T-helper 17 cell (primary cell): ENCODE measurements at regions not wholly inside any gene's neighbourhood (a gene's known extent, or its start where the extent isn't known, plus 50 kb on each side); places are given as distances from the start of the nearest gene placed in this dataset.
"Not testable (repeated sequence)": the region's sequence is repeated elsewhere in the genome, so short reads cannot be mapped to it uniquely, and the experiment has no call there.

Experiments used
- ATAC-seq: fragments of 150-1000 bp; cut with Tn5 transposase; 2 replicates; pipeline ENCODE4 v1.10.0; 2021; ENCODE audit warnings: mild to moderate bottlenecking, moderate library complexity
- DNase-seq, 3 donors: peaks; one replicate each; pipeline versions ENCODE4 v3.0.0 to v3.0.0-alpha.2; 2020 to 2021
- H3K9me3 ChIP-seq: one replicate; pipeline ENCODE4 v1.7.0; 2013; ENCODE audit warnings: low read length, mild to moderate bottlenecking; ENCODE audit not compliant: control insufficient read depth, poor library complexity, severe bottlenecking
- H3K27ac Mint-ChIP-seq: one replicate; pipeline ENCODE4 v1.8.0; 2022; ENCODE audit warnings: mild to moderate bottlenecking, moderate library complexity, mixed read lengths
- H3K27me3 Mint-ChIP-seq: one replicate; pipeline ENCODE4 v1.8.0; 2022; ENCODE audit warnings: mixed read lengths
- H3K36me3 Mint-ChIP-seq: one replicate; pipeline ENCODE4 v1.8.0; 2022; ENCODE audit warnings: low read depth, mixed read lengths
- H3K4me1 Mint-ChIP-seq: one replicate; pipeline ENCODE4 v1.8.0; 2022; ENCODE audit warnings: mild to moderate bottlenecking, mixed read lengths
- H3K4me3 Mint-ChIP-seq: one replicate; pipeline ENCODE4 v1.8.0; 2022; ENCODE audit warnings: mild to moderate bottlenecking, moderate library complexity, mixed read lengths

GRCh38 chr9:103261951-103262350, 266.8 kb downstream of the CYLC2 start:
- Mint-ChIP-seq H3K4me1 (no peaks in the 10 kb centered on the region), H3K36me3 (no peaks in the 10 kb centered on the region), H3K27ac (no peak overlapping the region), H3K27me3 (no peaks in the 10 kb centered on the region), H3K4me3 (no peak overlapping the region)
- ATAC-seq, result no peak
- H3K9me3 ChIP-seq, result no peaks in the 10 kb centered on the region
- DNase-seq, result no peak

GRCh38 chr9:103266064-103266463, 270.9 kb downstream of the CYLC2 start:
- DNase-seq (no peak), ATAC-seq (no peak)
- H3K36me3 Mint-ChIP-seq, result no peaks in the 10 kb centered on the region
- no peaks in the 10 kb centered on the region for H3K9me3 ChIP-seq
- no peak overlapping the region for H3K4me3 Mint-ChIP-seq
- H3K4me1 Mint-ChIP-seq, result no peaks in the 10 kb centered on the region
- H3K27ac Mint-ChIP-seq, result no peak overlapping the region
- no peaks in the 10 kb centered on the region for H3K27me3 Mint-ChIP-seq

GRCh38 chr9:103277240-103277639, 282.1 kb downstream of the CYLC2 start:
- H3K4me3 Mint-ChIP-seq, result no peak overlapping the region
- no peak for ATAC-seq
- H3K27me3 Mint-ChIP-seq, result no peaks in the 10 kb centered on the region

GRCh38 chr9:103281126-103281525, 286.0 kb downstream of the CYLC2 start:
- Mint-ChIP-seq H3K4me3 (no peak overlapping the region), H3K27ac (no peak overlapping the region)
- ATAC-seq, result no peak

More at GRCh38 chr9:103277240-103277639, 282.1 kb downstream of the CYLC2 start:
- H3K27ac Mint-ChIP-seq, result no peak overlapping the region
- DNase-seq, result no peak
- H3K4me1 Mint-ChIP-seq, result no peaks in the 10 kb centered on the region
- H3K9me3 ChIP-seq, result no peaks in the 10 kb centered on the region
- no peaks in the 10 kb centered on the region for H3K36me3 Mint-ChIP-seq

GRCh38 chr9:103287361-103287760, 292.2 kb downstream of the CYLC2 start:
- Mint-ChIP-seq H3K4me1 (no peaks in the 10 kb centered on the region), H3K27me3 (no peaks in the 10 kb centered on the region), H3K4me3 (no peak overlapping the region), H3K36me3 (no peaks in the 10 kb centered on the region), H3K27ac (no peak overlapping the region)
- ATAC-seq, result no peak
- no peak for DNase-seq
- no peaks in the 10 kb centered on the region for H3K9me3 ChIP-seq

More at GRCh38 chr9:103281126-103281525, 286.0 kb downstream of the CYLC2 start:
- Mint-ChIP-seq H3K27me3 (no peaks in the 10 kb centered on the region), H3K36me3 (no peaks in the 10 kb centered on the region), H3K4me1 (no peaks in the 10 kb centered on the region)
- H3K9me3 ChIP-seq, result no peaks in the 10 kb centered on the region
- DNase-seq, result no peak

GRCh38 chr9:103296189-103296588, 301.1 kb downstream of the CYLC2 start:
- ATAC-seq (no peak), DNase-seq (no peak)
- Mint-ChIP-seq H3K4me3 (no peak overlapping the region), H3K27ac (no peak overlapping the region), H3K27me3 (no peaks in the 10 kb centered on the region), H3K4me1 (no peaks in the 10 kb centered on the region), H3K36me3 (no peaks in the 10 kb centered on the region)
- no peaks in the 10 kb centered on the region for H3K9me3 ChIP-seq

GRCh38 chr9:103301051-103301450, 305.9 kb downstream of the CYLC2 start:
- Mint-ChIP-seq H3K36me3 (no peaks in the 10 kb centered on the region), H3K4me1 (no peaks in the 10 kb centered on the region), H3K27ac (no peak overlapping the region), H3K27me3 (no peaks in the 10 kb centered on the region), H3K4me3 (no peak overlapping the region)
- DNase-seq (no peak), ATAC-seq (no peak)
- no peaks in the 10 kb centered on the region for H3K9me3 ChIP-seq

- DNase-seq (no peak), ATAC-seq (no peak)
- no peaks in the 10 kb centered on the region for H3K36me3 Mint-ChIP-seq
- H3K9me3 ChIP-seq, result no peaks in the 10 kb centered on the region
- no peak overlapping the region for H3K27ac Mint-ChIP-seq
- no peak overlapping the region for H3K4me3 Mint-ChIP-seq
- H3K27me3 Mint-ChIP-seq, result no peaks in the 10 kb centered on the region
- no peaks in the 10 kb centered on the region for H3K4me1 Mint-ChIP-seq
Measured at GRCh38 chr9:103304797-103305196, 309.7 kb downstream of the CYLC2 start.

- Mint-ChIP-seq H3K27ac (no peak overlapping the region), H3K27me3 (no peaks in the 10 kb centered on the region), H3K4me1 (no peaks in the 10 kb centered on the region), H3K36me3 (no peaks in the 10 kb centered on the region), H3K4me3 (no peak overlapping the region)
- ATAC-seq (no peak), DNase-seq (no peak)
- no peaks in the 10 kb centered on the region for H3K9me3 ChIP-seq
Measured at GRCh38 chr9:103319979-103320378, 324.8 kb downstream of the CYLC2 start.

GRCh38 chr9:103323699-103324098, 328.6 kb downstream of the CYLC2 start:
- no peak overlapping the region for H3K4me3 Mint-ChIP-seq
- H3K27ac Mint-ChIP-seq, result no peak overlapping the region
- H3K27me3 Mint-ChIP-seq, result no peaks in the 10 kb centered on the region
- DNase-seq (no peak), ATAC-seq (no peak)
- H3K4me1 Mint-ChIP-seq, result no peaks in the 10 kb centered on the region
- H3K9me3 ChIP-seq, result no peaks in the 10 kb centered on the region
- H3K36me3 Mint-ChIP-seq, result no peaks in the 10 kb centered on the region

- ATAC-seq (no peak), DNase-seq (no peak)
- Mint-ChIP-seq H3K36me3 (no peaks in the 10 kb centered on the region), H3K4me1 (no peaks in the 10 kb centered on the region), H3K27ac (no peak overlapping the region), H3K27me3 (no peaks in the 10 kb centered on the region), H3K4me3 (no peak overlapping the region)
- H3K9me3 ChIP-seq, result no peaks in the 10 kb centered on the region
Measured at GRCh38 chr9:103335461-103335860, 340.3 kb downstream of the CYLC2 start.

- H3K9me3 ChIP-seq, result no peaks in the 10 kb centered on the region
- no peak for ATAC-seq
- H3K27ac Mint-ChIP-seq, result no peak overlapping the region
- no peaks in the 10 kb centered on the region for H3K36me3 Mint-ChIP-seq
- no peak for DNase-seq
- H3K4me3 Mint-ChIP-seq, result no peak overlapping the region
- H3K27me3 Mint-ChIP-seq, result no peaks in the 10 kb centered on the region
- no peaks in the 10 kb centered on the region for H3K4me1 Mint-ChIP-seq
Measured at GRCh38 chr9:103355000-103355399, 359.9 kb downstream of the CYLC2 start.

- not testable (repeated sequence) for H3K9me3 ChIP-seq, H3K4me3 Mint-ChIP-seq, H3K4me1 Mint-ChIP-seq, DNase-seq, H3K27me3 Mint-ChIP-seq, H3K36me3 Mint-ChIP-seq, H3K27ac Mint-ChIP-seq, ATAC-seq
Measured at GRCh38 chr9:103357980-103358379, 362.8 kb downstream of the CYLC2 start.

- DNase-seq, result no peak
- no peaks in the 10 kb centered on the region for H3K27me3 Mint-ChIP-seq
- H3K4me1 Mint-ChIP-seq, result no peaks in the 10 kb centered on the region
- peaks cover 3% of the 10 kb centered on the region for H3K9me3 ChIP-seq
- no peak overlapping the region for H3K27ac Mint-ChIP-seq
- no peaks in the 10 kb centered on the region for H3K36me3 Mint-ChIP-seq
- no peak for ATAC-seq
- H3K4me3 Mint-ChIP-seq, result no peak overlapping the region
Measured at GRCh38 chr9:103361906-103362305, 366.8 kb downstream of the CYLC2 start.

- DNase-seq, result no peak
- no peaks in the 10 kb centered on the region for H3K27me3 Mint-ChIP-seq
Measured at GRCh38 chr9:103362986-103363385, 367.9 kb downstream of the CYLC2 start.

More at GRCh38 chr9:103362986-103363385, 367.9 kb downstream of the CYLC2 start:
- Mint-ChIP-seq H3K4me3 (no peak overlapping the region), H3K27ac (no peak overlapping the region), H3K36me3 (no peaks in the 10 kb centered on the region), H3K4me1 (no peaks in the 10 kb centered on the region)
- H3K9me3 ChIP-seq, result peaks cover 3% of the 10 kb centered on the region
- no peak for ATAC-seq
